Caki2 (cell line): ENCODE measurements at regions not wholly inside any gene's neighbourhood (a gene's known extent, or its start where the extent isn't known, plus 50 kb on each side); places are given as distances from the start of the nearest gene placed in this dataset.

Source experiments
- DNase-seq: peaks from one replicate; pipeline ENCODE4 v3.0.0-alpha.2; 2015; ENCODE audit warnings: low read depth
- in situ Hi-C: cut with HindIII; loops from 2 replicates; pipeline ENCODE4 v1.10.0; 2016; ENCODE audit warnings: low sequenced_read_pairs, low pct_unique_long_range_greater_than_20kb, mixed read lengths

DNA sequence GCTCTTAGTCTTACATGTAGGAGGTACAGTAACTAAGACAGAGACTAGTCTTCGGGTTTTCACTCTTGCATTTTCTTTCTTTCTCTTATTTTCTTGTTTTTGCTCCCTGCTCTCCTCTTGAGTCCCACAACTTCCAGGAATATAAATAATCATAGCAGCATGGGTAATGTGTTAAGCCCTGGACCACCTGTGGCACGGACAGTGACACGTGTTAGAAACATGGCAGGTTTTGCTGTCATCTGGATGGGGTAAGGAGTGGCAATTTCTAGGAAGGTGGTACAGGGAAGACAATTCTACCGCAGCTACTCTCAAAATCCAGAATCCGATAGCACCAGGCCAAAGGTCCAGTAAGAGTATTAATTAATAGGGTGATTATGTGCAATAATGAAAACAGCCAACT is 237.5 kb upstream of the FAM98A start:
- in situ Hi-C loops, result no loop called here
- no peak for DNase-seq

DNA sequence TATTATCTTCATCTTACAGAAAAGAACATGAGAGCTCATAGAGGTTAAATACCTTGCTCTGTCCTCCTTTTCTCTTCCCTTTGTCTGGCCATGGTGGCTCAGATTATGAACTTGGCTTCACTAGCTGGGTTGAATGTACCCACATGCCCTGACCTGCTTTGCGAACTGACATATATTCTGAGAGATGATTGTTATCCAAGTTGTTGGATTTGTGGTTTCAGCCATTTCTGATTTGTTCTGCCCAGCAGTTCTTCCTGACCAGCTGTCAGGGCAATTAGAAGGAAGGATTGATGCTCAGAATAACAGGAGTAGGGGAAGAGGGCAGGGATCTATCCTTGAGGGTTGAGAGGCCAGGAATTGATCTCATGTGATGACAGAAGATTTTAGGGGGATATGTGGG is 236.8 kb upstream of the FAM98A start:
- in situ Hi-C loops, result no loop called here
- DNase-seq, result no peak

DNA sequence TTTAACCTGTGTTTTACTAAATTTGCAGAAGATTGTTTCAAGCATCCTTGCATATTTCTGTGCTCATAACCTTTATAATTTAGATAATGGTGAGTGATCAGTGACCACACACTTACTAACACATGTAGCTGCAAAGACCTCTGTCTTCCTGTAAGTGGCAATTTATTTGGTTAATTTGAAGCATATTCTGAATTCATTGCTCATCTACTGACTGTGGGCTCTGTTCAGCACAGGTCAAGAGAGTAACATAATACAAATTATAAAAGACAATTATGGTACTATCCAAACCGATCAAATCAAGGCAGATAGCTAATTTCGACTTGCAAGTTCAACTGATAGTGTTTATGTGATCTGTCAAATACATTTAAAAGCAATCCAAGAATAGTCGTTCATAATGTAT is 223.9 kb upstream of the FAM98A start:
- in situ Hi-C loops, result no loop called here
- DNase-seq, result no peak

DNA sequence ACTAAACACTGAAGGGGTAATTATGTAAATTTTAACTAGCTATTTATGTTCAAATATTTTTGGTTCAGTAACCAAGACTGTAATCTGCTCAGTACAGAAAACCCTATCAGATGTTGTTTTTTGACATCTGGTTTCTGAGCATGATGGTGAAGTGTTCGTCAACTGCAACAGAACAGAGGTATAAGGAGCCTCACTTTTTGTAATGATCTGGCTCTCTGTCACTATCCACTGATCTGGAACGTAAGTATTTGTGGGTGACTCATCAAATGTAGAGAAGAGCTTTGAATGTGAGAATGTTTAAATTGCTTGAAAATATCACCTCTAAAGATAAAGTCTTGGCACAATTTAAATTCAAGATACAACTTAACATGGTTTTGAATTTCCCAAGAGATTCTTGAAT is 213.6 kb upstream of the FAM98A start:
- in situ Hi-C loops, result no loop called here
- peak; percentile 25 for DNase-seq

DNA sequence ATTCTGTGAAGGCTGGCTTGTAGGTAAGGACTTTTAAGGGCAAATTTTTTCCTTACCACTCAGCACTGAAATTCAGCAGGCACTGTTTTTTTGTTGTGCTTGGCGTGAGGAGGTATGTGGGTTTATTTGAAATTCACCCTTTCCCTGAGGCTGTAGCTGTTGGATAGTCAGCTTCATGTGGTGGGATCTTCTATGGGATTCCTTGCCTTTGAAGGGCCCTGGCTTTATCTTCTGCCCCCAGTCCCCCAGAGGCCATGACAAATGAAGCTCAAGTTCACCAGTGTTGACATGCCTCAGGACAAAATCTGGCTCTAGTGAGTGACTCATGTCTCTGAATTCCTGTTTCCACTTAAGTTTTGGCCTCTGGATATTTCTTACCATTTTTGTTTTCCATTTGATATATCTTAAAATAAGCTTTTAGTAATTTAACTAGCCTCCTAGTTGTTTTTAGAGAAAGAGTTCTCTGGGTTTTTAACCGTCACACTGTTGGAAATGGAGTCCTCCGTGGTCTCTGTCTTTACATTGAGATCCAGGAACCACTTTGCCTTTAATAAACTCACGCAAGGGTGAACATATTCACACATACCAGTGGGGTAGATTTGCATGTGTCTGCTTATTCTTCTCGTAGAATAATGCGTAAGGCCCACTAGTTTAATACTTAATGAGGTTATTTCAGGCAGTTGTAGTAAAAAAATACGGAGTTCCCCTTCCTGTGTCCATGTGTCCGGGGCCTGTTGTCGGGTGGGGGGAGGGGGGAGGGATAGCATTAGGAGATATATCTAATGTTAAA is 211.1 kb upstream of the FAM98A start:
- in situ Hi-C loops, result no loop called here
- DNase-seq, result peak; percentile 12

DNA sequence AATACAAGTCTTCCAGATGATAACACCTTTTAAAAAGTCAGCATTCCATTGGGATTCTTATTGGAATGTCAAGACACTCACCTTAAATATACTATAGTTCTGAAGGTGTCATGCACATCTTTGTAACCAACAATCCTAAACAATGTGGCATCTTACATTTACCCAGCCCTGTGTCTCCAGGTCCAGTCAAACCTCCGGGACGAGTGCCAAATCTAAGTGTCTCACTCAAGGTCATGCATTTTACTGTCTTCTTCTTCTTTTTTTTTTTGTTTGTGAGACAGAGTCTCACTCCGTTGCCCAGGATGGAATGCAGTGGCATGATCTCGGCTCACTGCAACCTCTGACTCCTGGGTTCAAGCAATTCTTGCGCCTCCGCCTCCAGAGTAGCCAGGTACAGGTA is 206.9 kb upstream of the FAM98A start:
- DNase-seq, result peak; percentile 16
- in situ Hi-C loops, result no loop called here

DNA sequence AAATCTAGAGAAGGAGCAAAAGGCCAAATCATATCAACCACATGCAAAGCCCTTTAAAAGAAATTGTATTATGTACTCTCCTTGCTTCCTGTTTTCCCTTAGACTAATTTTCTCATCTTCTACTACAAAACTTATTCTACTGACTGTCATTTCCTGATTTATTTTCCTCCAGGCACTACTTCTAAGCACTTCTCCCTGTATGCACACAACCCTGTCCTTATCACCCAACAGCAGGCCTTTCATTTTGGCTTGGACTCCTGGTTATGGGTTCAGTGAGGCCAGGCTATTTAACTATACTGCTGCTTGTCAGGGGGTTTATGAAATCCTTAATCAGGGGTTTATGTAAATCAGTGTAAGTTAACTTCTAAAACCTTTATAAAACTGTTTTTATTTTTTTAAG is 205.1 kb upstream of the FAM98A start:
- DNase-seq, result no peak
- in situ Hi-C loops, result no loop called here

DNA sequence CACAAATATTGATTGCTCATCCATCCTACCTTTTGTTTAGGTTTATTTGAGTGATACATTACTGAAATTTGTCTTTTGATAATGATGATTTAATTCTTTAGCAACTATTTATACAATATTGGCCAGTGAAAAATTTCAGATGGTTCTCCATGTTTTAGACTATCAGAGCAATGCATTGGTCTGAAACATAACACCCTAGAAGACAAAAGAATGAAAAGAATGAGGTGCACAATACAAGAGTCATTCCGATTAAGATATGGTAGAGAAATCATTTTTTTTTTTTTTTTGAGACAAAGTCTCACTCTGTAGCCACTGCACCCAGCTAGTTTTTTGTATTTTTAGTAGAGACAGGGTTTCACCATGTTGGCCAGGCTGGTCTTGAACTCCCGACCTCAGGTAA is 197.4 kb upstream of the FAM98A start:
- in situ Hi-C loops, result no loop called here
- DNase-seq, result no peak

DNA sequence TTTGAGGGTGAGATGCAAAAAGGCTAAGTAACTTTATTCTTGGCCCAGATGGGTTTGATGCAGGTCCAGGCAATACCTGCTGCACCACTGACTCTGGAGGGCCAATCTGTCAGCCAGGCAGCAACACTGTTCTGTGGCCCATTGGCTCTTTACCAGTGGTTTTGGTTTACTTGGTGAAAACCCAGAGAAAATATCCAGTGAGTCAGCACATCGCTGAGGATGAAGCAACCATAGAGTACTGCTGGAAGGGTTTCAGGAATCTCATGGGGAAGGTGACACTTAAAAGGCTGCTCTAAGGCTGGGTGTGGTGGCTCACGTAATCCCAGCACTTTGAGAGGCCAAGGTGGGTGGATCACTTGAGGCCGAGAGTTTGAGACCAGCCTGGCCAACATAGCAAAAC is 192.5 kb upstream of the FAM98A start:
- no peak for DNase-seq
- in situ Hi-C loops, result no loop called here

DNA sequence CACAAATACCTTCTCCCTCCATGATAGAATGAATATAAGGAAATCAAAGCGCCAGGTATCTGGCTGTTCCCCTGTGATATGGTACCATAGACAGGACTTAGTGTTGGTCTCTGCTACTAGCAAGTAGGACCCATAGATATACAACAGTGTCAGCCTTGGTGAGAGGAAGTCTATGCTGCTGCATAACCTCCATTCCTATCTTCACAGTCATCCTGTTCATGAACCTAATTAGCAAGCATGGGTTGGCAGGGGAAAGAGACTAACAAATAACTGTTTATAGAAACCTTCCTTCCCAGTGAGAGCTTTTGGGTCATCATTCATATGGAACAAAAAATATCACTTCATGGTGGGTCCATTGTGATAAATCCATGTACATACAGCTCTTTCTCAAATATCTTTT is 188.9 kb upstream of the FAM98A start:
- in situ Hi-C loops, result no loop called here
- DNase-seq, result no peak

DNA sequence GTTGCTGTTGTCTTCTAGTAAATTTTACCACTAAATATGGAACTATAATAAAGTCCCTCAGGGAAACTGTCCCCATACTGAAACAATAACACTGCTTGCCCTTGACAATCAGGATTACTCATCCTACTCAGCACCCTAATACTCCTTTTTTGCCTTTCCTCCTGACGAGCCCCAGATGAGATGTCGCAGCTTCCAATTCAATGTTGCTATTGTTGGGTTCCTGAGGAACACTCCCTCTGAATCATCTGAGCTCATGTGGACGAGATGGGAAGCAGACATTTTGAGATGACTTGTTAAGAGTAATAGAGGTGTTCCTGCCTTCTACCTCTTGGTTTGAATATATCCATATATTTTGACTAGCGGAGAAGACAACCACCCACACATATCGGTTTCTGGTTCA is 187.8 kb upstream of the FAM98A start:
- no peak for DNase-seq
- in situ Hi-C loops, result no loop called here

DNA sequence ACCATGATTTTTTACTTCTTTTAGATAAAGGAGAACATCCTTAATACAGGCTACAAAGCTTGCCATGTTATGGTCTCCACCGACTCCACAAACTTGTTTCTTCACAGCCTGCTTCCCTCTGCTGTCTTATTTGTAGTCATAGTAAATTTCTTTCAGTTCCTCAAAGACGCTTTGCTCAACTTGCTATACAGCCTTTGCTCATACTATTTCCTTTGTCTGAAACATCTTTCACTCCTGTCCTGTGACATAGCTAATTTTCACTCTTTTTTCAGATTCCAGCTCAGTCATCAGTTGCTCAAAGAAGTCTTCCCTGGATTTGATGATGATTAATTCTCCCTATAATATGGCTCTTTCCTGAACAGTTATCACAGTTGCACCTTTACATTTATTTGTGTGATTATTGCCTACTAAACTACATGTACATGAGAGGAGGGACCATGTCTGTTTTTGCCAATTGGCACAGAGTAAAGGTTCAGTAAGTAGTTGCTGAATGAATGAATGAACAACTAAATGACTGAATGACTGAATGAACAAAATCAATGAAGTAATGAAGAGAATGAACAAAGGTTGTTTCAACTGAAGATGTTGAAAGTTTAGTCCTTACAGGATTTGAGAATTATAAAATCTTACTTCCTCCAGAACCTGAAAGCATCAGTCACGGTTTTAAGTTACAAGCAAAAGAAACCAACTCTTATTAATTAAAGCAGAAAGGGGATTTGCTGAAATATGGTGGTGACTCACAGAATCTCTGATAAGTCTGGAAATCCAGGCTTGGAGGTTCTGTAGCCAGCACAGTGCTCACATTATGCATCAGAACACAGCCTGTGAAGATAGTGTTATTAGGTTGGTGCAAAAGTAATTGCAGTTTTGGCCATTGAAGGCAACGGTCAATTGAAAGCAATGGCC is 186.4 kb upstream of the FAM98A start:
- in situ Hi-C loops, result no loop called here

DNA sequence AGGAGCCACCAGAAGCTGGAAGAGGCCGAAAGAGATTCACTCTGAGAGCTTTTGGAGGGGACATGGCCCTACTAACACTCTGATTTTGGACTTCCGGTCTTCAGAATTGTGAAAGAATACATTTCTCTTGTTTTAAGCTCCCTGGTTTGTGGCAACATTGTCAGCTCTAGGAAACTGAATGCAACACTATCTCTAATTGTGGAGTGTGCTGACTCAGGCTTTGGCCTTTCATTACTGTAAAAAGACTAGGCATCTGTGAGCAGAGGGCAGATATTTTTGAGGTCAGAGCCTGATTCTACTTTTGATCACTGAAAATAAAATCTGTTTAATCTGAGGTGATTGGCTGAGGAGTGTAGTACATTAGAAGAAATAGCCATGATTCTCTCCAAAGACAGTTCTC is 185.4 kb upstream of the FAM98A start:
- DNase-seq, result no peak
- in situ Hi-C loops, result no loop called here

More for the DNA sequence above, 186.4 kb upstream of the FAM98A start:
- DNase-seq, result no peak

DNA sequence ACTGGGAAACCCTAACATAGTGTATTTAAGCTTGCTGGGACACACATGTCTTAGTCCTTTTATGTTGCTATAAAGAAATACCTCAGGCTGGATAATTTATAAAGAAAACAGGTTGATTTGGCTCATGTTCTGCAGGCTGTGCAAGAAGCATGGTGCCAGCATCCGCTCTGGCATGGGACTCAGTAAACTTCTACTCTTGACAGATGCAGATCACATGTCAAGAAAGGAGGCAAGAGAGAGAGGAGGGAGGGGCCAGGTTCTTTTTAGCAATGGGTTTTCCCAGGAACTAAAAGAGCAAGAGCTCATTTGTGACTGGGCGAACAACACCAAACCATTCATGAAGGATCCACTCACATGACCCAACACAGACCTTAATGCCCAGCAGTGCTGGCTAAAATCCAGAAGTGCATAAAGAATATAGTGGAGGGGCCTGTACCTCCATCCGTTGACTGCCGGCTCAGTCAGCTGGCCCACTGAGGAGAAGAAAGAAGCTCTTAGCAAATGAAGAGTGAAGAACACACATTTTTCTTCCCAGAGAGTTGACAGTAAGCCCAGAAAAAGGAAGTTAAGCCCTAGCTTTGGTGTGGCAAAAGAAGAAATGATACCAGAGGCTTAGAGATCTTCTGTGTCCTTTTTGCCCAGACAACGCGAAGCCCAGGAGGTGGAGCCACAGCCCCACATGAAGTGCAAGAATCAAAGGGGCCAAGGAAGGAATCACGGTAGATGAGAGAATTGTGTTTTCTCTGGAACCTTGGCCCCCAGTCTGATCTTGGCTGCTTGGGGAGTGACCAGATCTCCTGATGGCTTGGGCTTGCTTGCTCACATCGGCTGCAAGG is 183.5 kb upstream of the FAM98A start:
- no peak for DNase-seq
- in situ Hi-C loops, result no loop called here

DNA sequence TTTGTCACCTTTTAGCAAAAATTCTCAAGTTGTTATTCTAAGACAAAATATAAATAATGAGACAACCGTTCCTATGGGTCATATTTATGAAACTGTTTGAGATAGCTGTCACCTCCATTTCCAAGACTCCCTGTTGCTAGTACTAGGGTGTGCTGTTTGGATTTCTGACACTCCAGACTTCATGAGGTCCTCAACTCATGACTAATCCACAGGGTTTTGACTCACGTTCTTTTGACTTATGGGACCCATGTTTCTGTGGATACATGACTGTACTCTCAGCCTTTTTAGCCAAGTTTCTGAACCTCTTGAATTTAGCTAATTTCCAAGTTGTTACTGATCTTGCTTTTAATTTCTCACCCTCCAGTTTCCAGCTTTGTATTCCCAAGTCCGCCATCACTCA is 178.7 kb upstream of the FAM98A start:
- no peak for DNase-seq
- in situ Hi-C loops, result no loop called here

DNA sequence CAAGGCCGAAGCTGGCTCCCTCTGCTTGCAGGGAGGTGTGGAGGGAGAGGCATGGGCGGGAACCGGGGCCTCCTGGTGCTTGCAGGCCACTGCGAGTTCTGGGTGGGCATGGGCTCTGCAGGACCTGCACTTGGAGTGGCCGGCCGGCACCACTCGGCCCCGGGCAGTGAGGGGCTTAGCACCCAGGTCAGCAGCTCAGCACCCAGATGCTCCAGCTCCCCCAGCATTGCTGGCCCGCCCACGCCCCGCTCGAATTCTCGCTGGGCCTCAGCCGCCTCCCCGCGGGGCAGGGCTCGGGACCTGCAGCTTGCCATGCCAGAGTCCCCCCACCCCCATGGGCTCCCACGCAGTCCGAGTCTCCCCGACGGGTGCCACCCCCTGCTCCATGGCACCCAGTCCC is 176.2 kb upstream of the FAM98A start:
- DNase-seq, result no peak
- in situ Hi-C loops, result no loop called here

DNA sequence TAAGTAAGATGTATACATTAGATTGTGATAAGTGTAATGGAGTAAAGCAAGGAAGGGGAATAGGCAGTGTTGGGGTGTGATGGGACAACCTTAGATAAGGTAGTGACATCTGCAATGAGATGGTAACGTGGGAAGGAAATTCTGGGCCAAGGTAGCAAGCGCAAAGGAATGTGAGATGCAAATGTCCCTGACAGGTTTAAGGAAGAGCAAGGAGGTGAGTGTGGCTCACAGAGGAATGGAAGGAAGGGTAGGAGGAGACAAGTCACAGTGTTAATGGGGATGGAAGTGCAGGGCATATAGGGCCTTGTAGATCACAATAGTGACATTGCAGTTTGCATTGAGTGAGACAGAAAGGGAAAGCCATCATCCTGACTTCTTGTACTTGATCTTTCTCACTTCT is 170.9 kb upstream of the FAM98A start:
- DNase-seq, result no peak
- in situ Hi-C loops, result no loop called here

DNA sequence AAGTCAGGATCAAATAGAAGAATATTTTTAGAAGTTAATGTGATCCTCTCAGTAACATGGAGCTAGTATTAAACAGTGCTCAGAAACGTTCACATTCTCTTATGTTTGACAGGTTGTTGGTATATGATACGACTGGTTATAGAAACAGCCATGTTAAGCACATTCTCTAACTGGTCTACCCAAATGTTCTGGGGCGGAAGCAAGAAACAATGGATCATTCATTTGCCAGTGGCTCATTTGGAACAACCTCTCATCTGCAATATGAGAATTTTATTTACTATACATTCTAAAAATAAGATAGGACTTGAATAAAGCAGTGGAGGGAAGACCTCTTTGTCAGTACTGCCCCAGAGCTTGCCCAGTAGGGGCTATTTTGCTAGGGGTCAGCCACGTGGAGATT is 167.1 kb upstream of the FAM98A start:
- in situ Hi-C loops, result no loop called here
- no peak for DNase-seq

DNA sequence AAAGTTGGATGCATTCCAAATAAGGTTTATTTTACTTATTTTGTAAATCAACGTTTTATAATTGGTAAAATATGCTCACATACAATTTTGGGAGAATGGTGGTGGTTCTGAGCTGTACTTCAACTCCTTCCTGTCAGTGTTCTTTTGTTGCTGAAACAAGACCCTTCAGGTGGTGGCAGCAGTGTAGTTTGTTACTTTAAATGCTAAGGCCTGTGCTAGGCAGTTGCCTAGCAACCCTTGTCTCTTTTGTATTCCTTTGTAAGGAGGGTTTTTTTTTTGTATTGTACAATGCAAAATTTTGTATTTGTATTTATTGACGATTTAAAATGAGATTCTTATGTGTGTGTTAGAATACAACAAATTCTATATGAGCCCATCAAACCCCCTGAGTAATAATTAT is 166.0 kb upstream of the FAM98A start:
- in situ Hi-C loops, result no loop called here
- DNase-seq, result no peak
